Adrenal gland (tissue), 9 donors: ENCODE measurements at regions not wholly inside any gene's neighbourhood (a gene's known extent, or its start where the extent isn't known, plus 50 kb on each side); places are given as distances from the start of the nearest gene placed in this dataset.

Experiments used
- DNase-seq, 7 donors: peaks; one replicate each; pipeline ENCODE4 v3.0.0-alpha.2; 2019 to 2020
- H3K27ac ChIP-seq, 5 donors: fragments of 200-600 bp; sonication (generic) in 4 of 5; 1 replicate in 3 of 5; 2 replicates in 2 of 5; pipeline versions ENCODE4 v1.5.1 to v1.8.0; 2016 to 2020; ENCODE audit warnings: mild to moderate bottlenecking in 1 of 5
- H3K27me3 ChIP-seq: fragments of 200-600 bp; 2 replicates; pipeline ENCODE4 v1.8.0; 2021
- H3K36me3 ChIP-seq, 2 donors: fragments of 200-600 bp; replicated peaks in 1 of 2; 1 replicate in 1 of 2; 2 replicates in 1 of 2; pipeline versions ENCODE4 v1.5.1 to v1.8.0; 2018 to 2022
- H3K4me1 ChIP-seq, 2 donors: fragments of 200-600 bp; replicated peaks in 1 of 2; 1 replicate in 1 of 2; 2 replicates in 1 of 2; pipeline versions ENCODE4 v1.5.1 to v1.8.0; 2018 to 2021
- H3K4me3 ChIP-seq, 4 donors: fragments of 200-600 bp; sonication (generic) in 3 of 4; one replicate each; pipeline ENCODE4 v1.5.1; 2016 to 2018
- H3K9me3 ChIP-seq, 3 donors: fragments of 200-600 bp; sonication (generic) in 1 of 3; replicated peaks in 1 of 3; 1 replicate in 2 of 3; 2 replicates in 1 of 3; pipeline versions ENCODE4 v1.5.1 to v1.8.0; 2016 to 2021
- CTCF ChIP-seq, 6 experiments: fragments of 450-650 bp in 4 of 6; fragments of 200-600 bp in 2 of 6; sonication (generic) in 1 of 6; IDR thresholded peaks; 1 replicate in 5 of 6; 2 replicates in 1 of 6; pipeline versions ENCODE4 v1.5.1 to v1.8.0; 2016 to 2021; ENCODE audit warnings: antibody characterized with exemption in 6 of 6, mild to moderate bottlenecking in 2 of 6, moderate library complexity in 1 of 6
- POLR2A ChIP-seq, 2 donors: fragments of 450-650 bp; IDR thresholded peaks; one replicate each; pipeline ENCODE4 v1.6.1; 2017; ENCODE audit warnings: antibody characterized with exemption in 2 of 2, mild to moderate bottlenecking in 2 of 2, moderate library complexity in 1 of 2
- WGBS, 4 donors: extraction: QIAGEN DNeasy Blood & Tissue Kit in 2 of 4; methylation state at CpG; one replicate each; pipeline versions ENCODE4 v1.1.5 to v1.1.7; 2013 to 2017; 5-methylcytosine and 5-hydroxymethylcytosine counted together
- intact Hi-C, 2 donors: fragments of 100-400 bp; cut with DNase I; formaldehyde crosslinking; loops; one replicate each; pipeline versions ENCODE4 v1.14.1 to v1.15.0; 2022 to 2023
- donor health status: healthy with polysubstance abuse.
- donor health status: Bipolar disorder and iron deficiency.
- donor health status: DM: yes; HTN: yes; CAD: no.
- donor health status: DM: no; HTN: no; CAD: no.
- donor health status: DM: no; HTN: no; CAD: no.

DNA sequence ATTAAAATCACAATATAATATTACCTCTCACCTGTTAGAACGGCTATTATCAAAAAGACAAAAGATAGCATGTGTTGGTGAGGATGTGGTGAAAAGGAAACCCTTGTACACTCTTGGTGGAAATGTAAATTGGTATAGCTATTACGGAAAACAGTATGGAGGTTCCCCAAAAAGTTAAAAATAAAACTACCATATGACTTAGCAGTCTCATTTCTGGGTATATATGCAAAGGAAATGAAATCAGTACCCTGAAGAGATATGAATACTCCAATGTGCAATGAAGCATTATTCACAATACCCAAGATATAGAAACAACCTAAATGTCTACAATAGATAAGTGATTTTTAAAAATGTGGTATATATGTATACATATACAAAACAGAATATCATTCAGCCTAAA is 199.9 kb downstream of the SNX18 start:
- Histone ChIP-seq H3K9me3 (no peaks in the 10 kb centered on the region), H3K36me3 (no peaks in the 10 kb centered on the region), H3K27me3 (no peaks in the 10 kb centered on the region), H3K27ac (no peak overlapping the region), H3K4me3 (no peak overlapping the region), H3K4me1 (peaks cover 0 to 8% of the 10 kb centered on the region in 2 donors)
- intact Hi-C loops, result no loop called here
- DNase-seq, result no peak
- TF ChIP-seq POLR2A (IDR thresholded peaks at IDR 0.05) (no peak), CTCF (IDR thresholded peaks at IDR 0.05) (no peak)
- 73 to 85% (median 80%) methylated on average over 2 of the region's 2 CpGs for WGBS, 4 donors

GRCh38 chr5:54713923-54714581 is 196.5 kb downstream of the SNX18 start:
- Histone ChIP-seq H3K4me1 (no peaks in the 10 kb centered on the region), H3K27me3 (no peaks in the 10 kb centered on the region), H3K36me3 (no peaks in the 10 kb centered on the region), H3K9me3 (no peaks in the 10 kb centered on the region), H3K27ac (no peak overlapping the region), H3K4me3 (no peak overlapping the region)
- TF ChIP-seq CTCF (IDR thresholded peaks at IDR 0.05) (no peak), POLR2A (IDR thresholded peaks at IDR 0.05) (no peak)
- no peak for DNase-seq
- intact Hi-C loops, result no loop called here
- WGBS, 4 donors, result 40 to 51% (median 46%) methylated on average over 4 of the region's 4 CpGs

GRCh38 chr5:54709096-54709495 is 191.5 kb downstream of the SNX18 start:
- Histone ChIP-seq H3K4me1 (no peaks in the 10 kb centered on the region), H3K27ac (no peak overlapping the region), H3K4me3 (no peak overlapping the region), H3K9me3 (no peaks in the 10 kb centered on the region), H3K27me3 (no peaks in the 10 kb centered on the region), H3K36me3 (no peaks in the 10 kb centered on the region)
- intact Hi-C loops, result no loop called here
- WGBS, 4 donors, result 57 to 72% (median 66%) methylated on average over 2 of the region's 2 CpGs
- no peak for DNase-seq
- TF ChIP-seq POLR2A (IDR thresholded peaks at IDR 0.05) (no peak), CTCF (IDR thresholded peaks at IDR 0.05) (no peak)

DNA sequence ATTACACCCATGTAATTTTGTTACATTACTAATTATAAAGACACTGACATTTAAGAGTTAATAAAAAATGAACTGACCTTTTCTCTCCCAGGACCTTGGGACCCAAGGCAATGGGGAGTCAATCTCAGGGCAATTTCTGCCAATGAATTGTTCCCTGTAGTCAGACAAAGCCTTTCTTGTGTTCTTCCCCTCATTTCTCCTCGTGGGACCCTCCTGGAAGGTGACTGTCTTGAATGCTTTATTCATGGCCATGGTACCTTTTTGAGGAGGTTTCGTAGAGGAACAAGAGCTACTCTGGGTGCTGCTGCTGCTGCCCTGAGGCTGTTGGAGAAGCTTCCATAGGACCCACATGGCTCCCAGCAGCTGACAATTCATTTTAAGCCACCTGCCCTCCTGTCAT is 190.3 kb downstream of the SNX18 start:
- TF ChIP-seq CTCF (IDR thresholded peaks at IDR 0.05), result no peak
- TF ChIP-seq POLR2A (IDR thresholded peaks at IDR 0.05), result no peak
- intact Hi-C loops, result no loop called here
- Histone ChIP-seq H3K9me3 (no peaks in the 10 kb centered on the region), H3K27ac (no peak overlapping the region), H3K36me3 (no peaks in the 10 kb centered on the region), H3K4me3 (no peak overlapping the region), H3K4me1 (peaks cover 5 to 8% of the 10 kb centered on the region in 2 donors), H3K27me3 (no peaks in the 10 kb centered on the region)
- WGBS, 4 donors, result 62 to 79% (median 72%) methylated on average over 2 of the region's 2 CpGs
- DNase-seq, result no peak
